Left cardiac atrium (tissue), 4 donors: ENCODE measurements at regions not wholly inside any gene's neighbourhood (a gene's known extent, or its start where the extent isn't known, plus 50 kb on each side); places are given as distances from the start of the nearest gene placed in this dataset.
"Not testable (repeated sequence)": the region's sequence is repeated elsewhere in the genome, so short reads cannot be mapped to it uniquely, and the experiment has no call there.

ENCODE experiments used
- ATAC-seq, 2 donors: fragments of 200-7000 bp; cut with Tn5 transposase; one replicate each; pipeline ENCODE4 v1.9.1; 2020; ENCODE audit warnings: mild to moderate bottlenecking in 2 of 2, moderate library complexity in 2 of 2
- DNase-seq: peaks from one replicate; pipeline ENCODE4 v3.0.0-alpha.2; 2020
- intact Hi-C, 2 donors: fragments of 100-400 bp; cut with DNase I; formaldehyde crosslinking; loops; one replicate each; pipeline versions ENCODE4 v1.14.1 to v1.15.1; 2022 to 2023
- donor health status: DM: no; HTN: yes; CAD: no.
- donor health status: DM: no; HTN: yes; CAD: no; lungs with severe emphysema.
- donor health status: DM: yes; HTN: yes; CAD: no.
- donor health status: Dilated cardiomyopathy.

DNA sequence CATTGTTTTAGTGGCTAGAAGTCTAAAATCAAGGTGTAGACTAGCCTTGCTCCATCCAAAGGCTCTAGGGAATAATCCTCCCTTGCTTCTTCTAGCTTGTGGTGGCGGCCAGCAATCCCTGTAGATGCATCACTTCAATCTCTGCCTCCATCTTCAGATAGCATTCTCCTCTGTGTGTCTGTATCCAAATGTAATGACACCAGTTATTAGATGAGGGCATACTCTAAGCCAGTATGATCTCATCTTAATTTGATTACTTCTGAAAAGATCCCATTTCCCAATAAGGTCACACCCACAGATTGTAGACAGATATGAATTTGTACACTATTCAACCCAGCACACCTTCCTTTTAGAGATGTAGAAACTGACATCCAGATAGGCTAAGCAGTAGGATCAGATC lies 334.5 kb upstream of the KCNMB2 start:
- DNase-seq (no peak), ATAC-seq (no peak)
- intact Hi-C loops = no loop called here

DNA sequence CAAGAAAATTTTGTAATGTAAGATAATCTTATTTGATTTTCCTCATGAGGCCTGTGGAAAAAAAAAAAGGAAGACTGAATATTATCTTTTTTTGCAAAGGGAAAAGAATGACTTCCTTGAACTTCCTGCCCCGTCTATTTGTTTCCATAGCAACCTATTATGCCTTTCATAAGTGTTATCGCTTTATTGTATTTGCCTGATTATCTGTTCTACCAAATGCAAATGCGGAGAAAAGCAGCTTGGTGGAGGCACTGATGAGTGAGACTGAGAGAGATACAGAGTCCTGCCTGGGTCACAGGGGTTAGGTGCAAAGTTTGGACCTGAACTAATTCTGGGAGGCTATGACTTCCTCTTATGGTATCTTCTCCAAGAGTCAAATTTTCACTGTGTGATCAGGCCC lies 334.0 kb upstream of the KCNMB2 start:
- ATAC-seq = no peak
- intact Hi-C loops = no loop called here

GRCh38 chr3:178203165-178203564 lies 333.1 kb upstream of the KCNMB2 start:
- DNase-seq (no peak), ATAC-seq (peak; percentile 66 to 82)
- intact Hi-C loops = no loop called here

More for the DNA sequence above, 334.0 kb upstream of the KCNMB2 start:
- DNase-seq = no peak

GRCh38 chr3:178203650-178204049 lies 332.6 kb upstream of the KCNMB2 start:
- intact Hi-C loops = no loop called here
- DNase-seq = no peak
- no peak for ATAC-seq

DNA sequence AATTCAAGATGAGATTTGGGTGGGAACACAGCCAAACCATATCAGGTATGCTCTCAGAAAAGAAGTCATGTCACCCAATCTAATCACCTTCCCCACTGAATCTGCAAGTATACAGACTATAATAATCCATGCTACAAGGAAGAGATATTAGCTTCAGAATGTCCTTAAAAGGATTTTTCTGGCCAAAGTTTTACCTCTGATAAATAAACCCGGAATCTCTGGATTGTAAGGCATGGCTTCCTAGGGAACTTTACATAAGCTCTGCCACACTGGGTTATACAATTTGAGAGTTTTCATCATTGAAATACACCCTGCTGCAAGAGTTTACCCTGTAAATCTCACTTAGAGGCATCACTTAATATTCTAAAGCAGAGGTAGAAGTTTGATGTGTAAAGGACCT lies 330.5 kb upstream of the KCNMB2 start:
- DNase-seq = no peak
- intact Hi-C loops = no loop called here
- no peak for ATAC-seq

- DNase-seq = no peak
- ATAC-seq = no peak
- intact Hi-C loops = no loop called here
These were observed 329.7 kb upstream of the KCNMB2 start for GRCh38 chr3:178206521-178206920.

DNA sequence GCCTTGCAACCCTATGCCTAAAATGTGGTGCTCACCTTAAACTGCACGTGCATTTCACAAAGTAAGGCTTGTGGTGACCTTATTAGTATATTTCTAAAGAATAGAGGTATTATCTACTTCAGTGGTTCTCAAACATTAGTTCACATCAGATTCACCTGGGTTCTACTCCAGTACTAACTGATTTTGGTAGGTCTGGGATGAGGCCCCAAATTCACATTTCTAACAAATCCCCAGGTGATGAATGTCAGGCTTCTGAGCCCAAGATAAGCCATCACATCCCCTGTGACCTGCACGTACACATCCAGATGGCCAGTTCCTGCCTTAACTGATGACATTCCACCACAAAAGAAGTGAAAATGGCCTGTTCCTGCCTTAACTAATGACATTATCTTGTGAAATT lies 329.1 kb upstream of the KCNMB2 start:
- intact Hi-C loops, ATAC-seq: not testable (repeated sequence)

GRCh38 chr3:178207627-178208026 lies 328.6 kb upstream of the KCNMB2 start:
- intact Hi-C loops, DNase-seq, ATAC-seq: not testable (repeated sequence)

More for the DNA sequence above, 329.1 kb upstream of the KCNMB2 start:
- not testable (repeated sequence) for DNase-seq

DNA sequence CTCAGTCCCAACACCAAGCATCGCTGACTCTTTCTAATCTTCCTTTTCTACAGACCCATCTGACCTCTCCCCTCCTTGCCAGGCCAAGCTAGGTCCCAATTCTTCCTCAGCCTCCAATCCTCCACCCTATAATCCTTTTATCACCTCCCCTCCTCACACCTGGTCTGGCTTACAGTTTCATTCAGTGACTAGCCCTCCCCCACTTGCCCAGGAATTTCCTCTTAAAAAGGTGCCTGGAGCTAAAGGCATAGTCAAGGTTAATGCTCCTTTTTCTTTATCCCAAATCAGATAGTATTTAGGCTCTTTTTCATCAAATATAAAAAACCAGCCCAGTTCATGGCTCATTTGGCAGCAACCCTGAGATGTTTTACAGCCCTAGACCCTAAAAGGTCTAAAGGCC lies 327.1 kb upstream of the KCNMB2 start:
- intact Hi-C loops, ATAC-seq, DNase-seq: not testable (repeated sequence)

- intact Hi-C loops, DNase-seq, ATAC-seq: not testable (repeated sequence)
These were observed 326.6 kb upstream of the KCNMB2 start for GRCh38 chr3:178209618-178210017.

- intact Hi-C loops, ATAC-seq, DNase-seq: not testable (repeated sequence)
These were observed 325.1 kb upstream of the KCNMB2 start for GRCh38 chr3:178211086-178211485.

DNA sequence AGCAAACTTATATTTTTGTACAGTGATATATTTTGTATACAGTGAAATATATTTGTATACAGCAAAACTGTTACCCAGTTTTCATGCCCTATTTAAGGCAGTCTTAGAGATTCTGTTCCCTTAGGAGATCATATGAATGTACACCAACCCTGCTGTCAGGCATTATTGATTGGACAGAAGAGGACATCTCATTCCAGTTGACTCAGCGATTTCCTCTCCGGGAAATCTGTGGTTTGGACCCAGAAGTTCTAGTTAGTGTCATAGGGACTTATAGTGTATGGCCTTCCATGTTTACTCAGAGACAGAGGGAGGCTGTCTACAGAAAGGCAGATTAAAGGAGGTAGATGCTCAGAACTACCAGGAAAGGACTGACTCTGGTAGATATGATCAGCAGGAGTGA lies 318.8 kb upstream of the KCNMB2 start:
- no peak for ATAC-seq
- intact Hi-C loops = no loop called here
- no peak for DNase-seq

DNA sequence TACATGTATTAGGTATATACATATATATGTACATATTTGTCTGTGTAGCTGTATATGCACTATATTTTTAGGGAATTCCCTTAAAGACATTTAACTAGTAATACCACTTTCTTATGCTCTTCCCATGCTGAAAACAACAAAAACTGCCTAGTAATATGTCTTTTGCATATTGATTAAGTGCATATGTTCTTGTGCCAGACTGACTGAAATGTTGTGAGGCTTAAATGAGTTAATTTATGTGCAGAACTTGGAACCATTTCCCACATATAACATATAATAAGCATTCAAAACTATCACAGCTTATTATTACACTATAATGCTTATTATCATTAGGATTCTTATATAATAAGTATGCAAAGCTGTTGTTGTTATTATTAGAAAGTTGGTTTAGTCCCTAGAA lies 318.0 kb upstream of the KCNMB2 start:
- intact Hi-C loops = no loop called here
- ATAC-seq = no peak
- DNase-seq = no peak

- ATAC-seq, DNase-seq, intact Hi-C loops: not testable (repeated sequence)
These were observed 316.6 kb upstream of the KCNMB2 start for GRCh38 chr3:178219661-178220060.

DNA sequence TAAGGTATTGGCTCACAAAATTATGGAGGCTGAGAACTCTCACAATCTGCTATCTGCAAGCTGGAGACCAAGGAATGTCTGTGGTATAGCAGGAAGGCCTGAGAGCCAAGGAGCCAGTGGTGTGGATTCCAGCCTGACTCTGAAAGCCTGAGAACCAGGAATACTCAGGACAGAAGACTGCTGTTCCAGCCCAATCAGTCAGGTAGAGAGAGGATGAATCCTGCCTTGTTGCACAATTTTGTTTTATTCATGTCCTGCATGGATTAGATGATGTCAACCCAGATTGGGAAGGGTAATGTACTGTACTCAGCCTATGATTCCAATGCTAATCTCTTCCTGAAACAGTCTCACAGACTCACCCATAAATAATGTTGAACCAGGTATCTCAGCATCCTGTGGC lies 312.4 kb upstream of the KCNMB2 start:
- DNase-seq (no peak), ATAC-seq (no peak)
- intact Hi-C loops = no loop called here

DNA sequence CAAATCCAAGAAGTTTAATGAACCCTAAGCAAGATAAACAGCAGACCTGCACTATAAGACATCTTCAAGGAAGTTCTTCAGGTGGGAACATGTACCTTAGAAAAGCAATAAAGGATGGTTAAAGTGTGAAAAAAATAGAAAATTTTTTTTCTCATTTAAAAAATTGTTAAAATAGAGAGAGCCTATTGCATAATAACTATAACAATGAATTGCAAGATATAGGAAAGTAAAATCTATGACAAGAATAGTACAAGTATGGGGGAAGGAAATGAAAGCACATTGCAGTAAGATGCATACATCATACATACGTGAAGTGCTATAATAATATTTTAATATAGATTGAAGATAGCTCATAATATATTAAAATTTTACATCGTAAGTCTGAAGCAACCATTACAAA lies 310.1 kb upstream of the KCNMB2 start:
- intact Hi-C loops = no loop called here
- DNase-seq (no peak), ATAC-seq (no peak)

DNA sequence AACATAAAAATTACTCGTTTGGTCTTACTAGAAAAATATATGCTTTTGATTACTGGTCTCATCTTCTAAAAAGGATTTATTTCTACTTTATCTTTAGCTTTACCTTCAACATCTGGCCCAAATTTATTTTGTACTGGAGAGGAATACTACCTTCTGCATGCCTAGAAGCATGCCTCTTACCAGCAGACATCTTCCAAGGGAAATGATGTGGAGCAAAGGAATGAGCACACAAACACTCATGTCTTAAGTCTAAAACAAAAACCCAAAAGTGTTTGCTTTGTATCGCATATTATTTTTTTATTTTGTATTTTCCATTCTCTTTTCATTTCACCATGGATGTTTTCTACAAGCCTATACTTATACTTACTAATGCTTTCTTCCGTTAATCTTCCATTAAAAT lies 304.6 kb upstream of the KCNMB2 start:
- ATAC-seq (no peak), DNase-seq (no peak)

DNA sequence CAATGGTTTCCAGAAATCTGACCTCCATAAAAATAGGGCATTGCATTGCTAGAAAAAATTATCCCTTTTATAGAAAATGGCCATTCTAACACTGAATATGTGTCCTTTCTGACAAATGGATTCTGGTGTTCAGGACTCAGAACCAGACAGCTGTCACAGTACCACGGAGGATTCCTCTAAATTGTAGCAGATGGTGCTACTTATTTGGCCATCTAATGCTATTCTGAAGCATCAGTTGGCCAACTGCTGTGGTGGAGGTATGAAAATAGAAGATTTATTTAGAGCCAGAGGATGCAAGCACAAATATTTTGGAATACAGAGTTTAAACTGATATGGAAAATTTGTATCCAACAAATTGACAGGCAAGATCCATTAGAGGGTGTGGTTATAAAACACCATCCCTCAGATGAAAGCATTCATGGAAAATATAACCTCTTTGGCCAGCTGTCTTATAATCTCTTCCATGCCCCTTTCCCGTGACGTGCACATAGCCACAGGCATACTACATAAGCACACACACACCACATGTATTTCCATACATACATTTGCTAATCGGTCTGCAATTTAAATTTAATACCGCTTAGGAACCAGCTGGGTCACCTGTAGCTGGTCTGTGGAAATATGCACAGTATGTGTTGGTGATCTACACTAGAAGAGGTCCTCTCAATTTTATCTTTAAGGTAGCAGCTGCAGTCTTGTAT lies 302.7 kb upstream of the KCNMB2 start:
- intact Hi-C loops = no loop called here
- no peak for DNase-seq
- ATAC-seq = no peak

More for the DNA sequence above, 304.6 kb upstream of the KCNMB2 start:
- intact Hi-C loops = no loop called here

DNA sequence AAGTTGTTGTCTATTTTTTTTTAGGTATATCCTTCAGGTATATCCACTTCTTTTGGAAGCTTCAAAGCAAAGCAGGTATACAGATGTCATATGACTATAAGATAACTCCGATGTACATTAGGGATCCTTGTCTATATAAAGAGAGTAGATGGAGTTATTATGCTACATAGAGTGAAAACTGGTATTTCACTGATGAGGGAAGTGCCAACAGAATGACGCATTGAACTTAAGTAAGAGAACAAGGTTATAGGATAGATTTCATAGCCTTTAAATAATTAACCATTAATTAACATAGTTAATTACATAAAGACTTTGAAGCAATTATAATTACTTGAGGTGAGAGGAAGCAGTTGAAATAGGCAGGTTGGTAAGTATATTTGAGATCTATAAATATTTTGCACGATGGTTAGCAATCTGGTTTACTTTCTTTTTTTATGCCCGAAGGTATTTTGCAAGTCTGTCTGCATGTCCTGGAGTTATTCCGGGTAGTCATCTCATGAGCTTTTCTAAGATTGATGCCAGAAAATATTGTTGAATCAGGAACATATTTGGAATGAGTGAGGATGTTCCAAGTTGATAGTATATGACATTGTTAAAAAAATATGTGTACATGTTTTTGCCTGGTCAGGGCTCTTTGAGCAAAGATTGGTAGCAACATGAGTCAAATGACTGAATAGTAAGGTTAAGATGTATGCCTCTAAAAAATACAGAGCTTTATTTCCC lies 299.5 kb upstream of the KCNMB2 start:
- intact Hi-C loops = no loop called here
- ATAC-seq (peak in 1 of 2 donors; percentile 47), DNase-seq (no peak)

DNA sequence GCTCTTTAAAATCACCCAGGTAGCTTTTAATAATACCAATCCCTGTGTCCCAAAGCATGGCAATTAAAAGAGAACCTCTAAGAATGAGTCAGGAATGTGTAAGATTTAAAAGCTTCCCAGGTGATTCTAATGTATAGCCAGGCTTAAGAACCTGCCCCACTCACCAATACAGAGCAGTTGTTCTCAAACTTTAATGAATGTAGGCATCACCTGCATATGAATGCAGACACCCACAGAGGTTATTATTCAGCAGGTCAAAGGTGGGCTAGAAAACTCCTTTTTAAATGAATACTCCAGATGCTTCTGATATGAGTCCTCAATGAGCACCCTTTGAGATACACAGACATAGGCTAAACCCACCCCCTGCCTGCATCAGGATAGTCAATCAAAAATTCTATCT lies 298.1 kb upstream of the KCNMB2 start:
- intact Hi-C loops = no loop called here
- ATAC-seq = no peak
- no peak for DNase-seq
